IMR-90 (cell line): ENCODE measurements at regions not wholly inside any gene's neighbourhood (a gene's known extent, or its start where the extent isn't known, plus 50 kb on each side); places are given as distances from the start of the nearest gene placed in this dataset.

Experiments
- BHLHE40 ChIP-seq: fragments of 150-350 bp; IDR thresholded peaks from 2 replicates; pipeline ENCODE4 v1.6.1; 2016; ENCODE audit warnings: mild to moderate bottlenecking, low read depth, low read length
- NFE2L2 ChIP-seq: fragments of 150-350 bp; IDR thresholded peaks from 2 replicates; pipeline ENCODE4 v1.6.1; 2016; ENCODE audit warnings: low read depth, mild to moderate bottlenecking, low read length

GRCh38 chr1:55937840-55938375 is 641.5 kb downstream of the PLPP3 start:
- TF ChIP-seq NFE2L2 (no peak), BHLHE40 (no peak)
